ENCODE measurements at regions not wholly inside any gene's neighbourhood (a gene's known extent, or its start where the extent isn't known, plus 50 kb on each side); places are given as distances from the start of the nearest gene placed in this dataset.

DNA sequence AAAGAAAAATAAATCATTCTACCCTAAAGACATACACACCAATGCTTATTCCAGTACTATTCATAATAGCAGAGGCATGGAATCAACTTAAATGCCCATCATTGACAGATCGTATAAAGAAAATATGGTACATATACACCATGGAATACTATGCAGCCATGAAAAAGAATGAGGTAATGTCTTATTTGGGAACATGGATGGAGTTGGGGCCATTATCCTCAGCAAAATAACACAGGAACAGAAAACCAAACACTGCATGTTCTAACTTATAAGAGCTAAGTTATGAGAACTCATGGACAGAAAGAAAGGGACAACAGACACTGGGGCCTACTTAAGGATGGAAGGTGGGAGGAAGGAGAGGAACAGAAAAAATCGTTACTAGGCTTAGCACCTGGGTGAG is 527.5 kb upstream of the ST8SIA4 start:
- TF ChIP-seq CTCF (IDR thresholded peaks at IDR 0.05; ENCODE audit: borderline replicate concordance, extremely low read depth, low read length, poor library complexity, severe bottlenecking): no peak
- TF ChIP-seq EZH2 (IDR thresholded peaks at IDR 0.05; ENCODE audit: borderline replicate concordance, low read depth, low read length, severe bottlenecking): no peak

All from DND-41 (cell line).